Superior temporal gyrus (tissue), 1 donor: ENCODE measurements at regions not wholly inside any gene's neighbourhood (a gene's known extent, or its start where the extent isn't known, plus 50 kb on each side); places are given as distances from the start of the nearest gene placed in this dataset.
A peak's percentile ranks its signal among the peaks of the same experiment; 100 is the strongest.

Experiments
- DNase-seq: peaks from one replicate; pipeline ENCODE4 v3.0.0-alpha.2; 2016; ENCODE audit errors: extremely low spot score

DNA sequence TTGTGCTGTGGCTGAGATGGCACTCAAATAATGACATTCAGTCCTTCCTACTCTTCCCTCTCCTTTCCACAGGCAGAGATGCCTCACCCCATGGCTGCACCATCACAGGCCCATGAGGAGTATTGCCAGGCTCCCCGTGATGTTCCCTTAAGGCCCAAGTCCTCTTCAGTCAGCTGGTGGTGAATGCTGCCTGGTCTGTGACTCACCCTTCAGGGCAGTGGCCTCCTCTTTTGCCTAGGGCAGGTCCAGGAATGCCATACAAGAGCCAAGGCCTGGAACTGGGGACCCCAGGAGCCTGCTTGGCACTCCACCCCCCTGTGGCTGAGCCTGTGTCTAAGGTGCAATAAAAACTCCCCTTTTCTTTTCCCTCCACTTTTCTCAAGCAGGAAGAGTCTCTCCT is 144.2 kb upstream of the GEMIN8 start:
- DNase-seq = no peak

DNA sequence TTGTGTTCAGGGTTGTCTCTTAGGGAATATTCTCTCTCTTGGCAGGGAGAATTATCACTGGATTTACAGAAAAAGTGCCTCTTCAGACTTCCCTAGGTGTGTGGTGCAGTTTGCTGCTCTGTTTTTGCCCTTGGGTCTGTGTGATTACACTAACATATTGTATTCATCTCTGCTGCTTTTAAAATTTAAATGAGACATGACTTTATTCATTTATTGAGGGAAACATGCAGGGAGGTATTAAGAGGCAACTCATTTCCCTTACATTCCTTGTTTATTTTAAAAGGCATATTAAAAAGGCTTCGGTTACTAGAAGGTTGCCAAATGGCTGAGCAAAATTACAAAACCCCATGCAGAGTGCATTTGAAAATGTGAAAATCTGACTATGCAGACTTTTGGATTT is 135.1 kb upstream of the GEMIN8 start:
- no peak for DNase-seq

DNA sequence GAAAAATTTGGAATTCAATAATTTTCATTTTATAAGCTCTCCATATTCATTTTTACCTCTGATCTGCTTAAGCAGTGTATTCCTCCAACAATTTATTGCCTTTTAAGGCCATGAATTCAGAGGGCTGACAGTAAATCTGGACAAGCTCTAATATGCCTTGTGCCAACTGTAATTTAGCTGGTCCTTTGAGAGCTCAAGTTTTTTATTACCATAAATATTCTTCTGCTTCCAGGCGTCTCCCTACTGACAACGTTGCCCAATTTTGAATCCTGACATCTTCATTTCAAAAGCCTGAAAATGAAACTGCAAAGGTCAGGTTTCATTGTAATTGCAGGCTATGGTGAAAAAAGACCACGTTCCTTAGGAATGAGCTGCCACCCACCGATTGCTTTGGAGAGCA is 95.8 kb upstream of the GEMIN8 start:
- DNase-seq = no peak

DNA sequence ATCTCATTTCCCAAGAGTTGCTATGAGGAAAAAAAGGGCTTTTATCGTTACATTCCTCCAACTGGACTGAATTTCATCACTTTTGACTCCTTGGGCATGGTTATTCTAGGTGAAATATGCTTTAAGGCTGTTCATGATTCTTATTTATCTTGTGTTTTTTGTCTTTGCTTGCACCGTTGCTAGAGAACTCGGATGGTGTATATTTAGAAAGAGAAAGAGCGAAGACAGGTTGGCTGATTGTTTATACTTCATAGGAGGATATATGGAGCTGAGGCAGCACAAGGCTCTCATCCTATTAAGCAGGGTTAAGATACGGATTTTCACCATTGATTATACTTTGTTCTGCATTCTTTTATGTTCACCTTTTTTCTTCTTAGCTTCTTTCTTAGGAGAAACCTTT is 94.9 kb upstream of the GEMIN8 start:
- DNase-seq = no peak

DNA sequence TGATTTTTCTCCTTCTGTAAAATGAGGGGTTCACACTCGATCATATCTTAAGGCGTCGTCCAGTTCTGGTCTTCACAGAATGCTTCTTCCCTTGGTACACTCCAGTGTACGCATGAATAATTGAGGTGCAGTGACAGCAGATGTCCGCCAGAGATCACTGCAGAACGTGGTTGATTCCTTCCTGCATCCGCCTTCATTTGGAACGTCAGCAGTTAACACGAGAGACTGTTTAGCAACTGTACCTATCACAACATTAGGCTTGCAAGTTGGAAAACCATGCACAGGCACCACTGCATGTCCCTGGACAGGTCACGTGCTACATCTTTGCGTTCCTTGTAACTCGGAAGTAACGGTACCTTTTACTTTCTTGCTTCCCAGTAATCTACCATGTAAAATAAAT is 66.0 kb upstream of the GEMIN8 start:
- peak; percentile 75 for DNase-seq

DNA sequence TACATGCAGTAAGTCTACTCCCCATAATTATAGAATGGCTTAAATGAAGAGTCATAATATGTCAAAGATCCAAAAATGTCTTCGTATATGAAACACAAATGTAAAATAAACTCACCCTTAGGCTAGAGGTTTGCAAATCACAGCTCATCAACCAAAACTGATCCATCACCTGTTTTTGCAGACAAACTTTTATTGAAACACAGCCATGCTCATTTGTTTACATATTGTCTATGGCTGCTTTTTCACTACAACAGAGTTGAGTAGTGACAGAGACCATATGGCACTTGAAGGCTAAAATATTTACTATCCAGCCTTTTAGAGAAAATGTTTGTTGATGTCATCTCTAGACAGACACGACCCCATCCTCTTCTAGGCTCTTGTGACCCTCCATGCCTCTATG is 64.5 kb upstream of the GEMIN8 start:
- no peak for DNase-seq

DNA sequence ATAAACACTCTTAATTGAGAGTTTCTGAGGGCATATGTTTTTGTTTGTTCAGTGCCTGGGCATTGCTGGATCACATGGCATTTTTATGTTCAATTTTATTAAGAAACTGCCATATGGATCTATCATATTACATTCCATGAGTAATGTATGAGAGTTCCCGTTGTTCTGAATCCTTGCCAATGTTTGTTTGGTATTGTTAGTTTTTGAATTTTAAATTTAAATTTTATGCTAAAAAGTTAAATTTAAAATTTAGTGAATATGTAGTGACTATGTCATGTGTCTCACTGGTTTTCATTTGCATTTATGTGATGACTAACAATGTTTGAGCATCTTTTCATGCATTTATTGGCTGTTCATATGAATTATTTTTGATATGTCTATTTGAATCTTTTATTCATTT is 54.8 kb upstream of the GEMIN8 start:
- DNase-seq = no peak

DNA sequence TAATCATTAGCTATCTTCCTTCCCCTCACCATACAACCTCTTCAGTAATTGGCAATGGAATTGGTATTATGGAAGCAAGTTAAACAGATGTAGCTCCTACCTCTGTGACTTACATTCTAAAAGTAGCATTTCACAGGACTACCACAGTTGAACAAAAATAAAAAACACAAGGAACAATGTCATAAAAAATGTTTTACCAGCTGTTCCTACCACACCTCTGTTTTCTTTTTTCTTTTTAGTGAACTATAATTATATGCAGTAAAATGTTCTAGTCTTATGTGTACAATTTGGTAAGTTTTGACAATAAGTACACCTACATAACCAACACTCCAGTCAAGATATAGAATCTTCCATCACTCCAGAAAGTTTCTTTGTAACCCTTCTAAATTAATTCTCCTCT is 54.1 kb upstream of the GEMIN8 start:
- no peak for DNase-seq

DNA sequence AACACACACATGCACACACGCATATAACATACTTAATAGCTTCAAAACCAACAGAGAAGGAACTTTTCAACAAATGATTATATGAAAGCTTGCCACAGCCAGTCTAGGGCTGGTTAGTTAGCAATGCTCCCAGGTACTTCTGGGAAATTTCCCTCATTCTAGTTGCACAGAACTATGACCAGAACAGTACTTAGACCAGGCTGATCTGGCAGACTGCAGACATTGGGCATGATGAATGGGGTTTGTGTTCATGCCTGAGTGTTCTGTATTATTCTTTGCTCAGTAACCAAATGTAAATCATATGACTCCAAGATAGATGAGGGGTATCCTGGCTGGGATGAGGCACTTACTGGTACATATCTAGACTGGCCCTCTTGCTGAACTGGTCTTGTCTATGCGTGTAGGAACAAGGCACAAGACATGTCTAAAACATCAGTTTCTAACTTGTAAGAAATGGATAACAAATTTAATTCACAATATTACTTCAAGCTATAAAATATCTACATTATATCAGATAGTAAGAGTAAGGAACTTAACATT is 50.3 kb upstream of the GEMIN8 start:
- no peak for DNase-seq
